Putamen (tissue), 1 donor: ENCODE measurements at regions not wholly inside any gene's neighbourhood (a gene's known extent, or its start where the extent isn't known, plus 50 kb on each side); places are given as distances from the start of the nearest gene placed in this dataset.
A peak's percentile ranks its signal among the peaks of the same experiment; 100 is the strongest.
"Not testable (repeated sequence)": the region's sequence is repeated elsewhere in the genome, so short reads cannot be mapped to it uniquely, and the experiment has no call there.

Source experiments
- DNase-seq: peaks from one replicate; pipeline ENCODE4 v3.0.0-alpha.2; 2016; ENCODE audit warnings: low spot score

DNA sequence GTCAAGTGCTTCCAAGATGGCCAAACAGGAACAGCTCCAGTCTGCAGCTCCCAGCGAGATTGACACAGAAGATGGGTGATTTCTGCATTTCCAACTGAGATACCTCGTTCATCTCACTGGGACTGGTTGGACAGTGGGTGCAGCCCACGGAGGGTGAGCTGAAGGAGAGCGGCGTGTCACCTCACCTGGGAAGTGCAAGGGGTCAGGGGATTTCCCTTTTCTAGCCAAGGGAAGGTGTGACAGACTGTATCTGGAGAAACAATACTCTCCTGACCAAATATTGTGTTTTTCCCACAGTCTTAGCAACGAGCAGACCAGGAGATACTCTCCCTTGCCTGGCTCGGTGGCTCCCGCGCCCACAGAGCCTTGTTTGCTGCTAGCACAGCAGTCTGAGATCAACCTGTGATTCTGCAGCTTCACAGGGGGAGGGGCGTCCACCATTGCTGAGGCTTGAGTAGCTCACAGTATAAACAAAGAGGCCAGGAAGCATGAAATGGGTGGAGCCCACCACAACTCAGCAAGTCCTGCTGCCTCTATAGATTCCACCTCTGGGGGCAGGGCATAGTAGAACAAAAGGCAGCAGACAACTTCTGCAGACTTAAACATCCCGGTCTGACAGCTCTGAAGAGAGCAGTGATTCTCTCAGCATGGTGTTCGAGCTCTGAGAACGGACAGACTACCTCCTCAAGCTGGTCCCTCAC lies 293.5 kb upstream of the SUCLG2 start:
- no peak for DNase-seq

DNA sequence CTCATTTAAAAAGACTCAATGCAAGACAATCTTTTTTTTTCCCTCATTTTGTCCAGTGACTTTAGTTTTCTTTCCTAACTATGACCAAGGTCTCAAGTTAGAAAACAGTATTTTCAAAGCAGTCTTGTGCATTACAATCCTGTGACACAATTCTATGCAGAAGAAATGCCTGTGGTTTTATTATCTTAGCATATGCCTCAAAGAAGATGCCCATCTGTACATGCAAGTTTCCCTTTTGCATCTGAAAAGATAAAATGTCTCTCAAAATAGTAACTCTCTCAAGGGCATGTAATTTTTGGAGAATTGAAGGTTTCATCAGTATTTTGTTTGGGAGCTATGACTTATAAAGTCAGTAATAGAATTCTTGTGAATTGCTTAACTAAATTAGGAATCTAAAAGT lies 292.0 kb upstream of the SUCLG2 start:
- no peak for DNase-seq

DNA sequence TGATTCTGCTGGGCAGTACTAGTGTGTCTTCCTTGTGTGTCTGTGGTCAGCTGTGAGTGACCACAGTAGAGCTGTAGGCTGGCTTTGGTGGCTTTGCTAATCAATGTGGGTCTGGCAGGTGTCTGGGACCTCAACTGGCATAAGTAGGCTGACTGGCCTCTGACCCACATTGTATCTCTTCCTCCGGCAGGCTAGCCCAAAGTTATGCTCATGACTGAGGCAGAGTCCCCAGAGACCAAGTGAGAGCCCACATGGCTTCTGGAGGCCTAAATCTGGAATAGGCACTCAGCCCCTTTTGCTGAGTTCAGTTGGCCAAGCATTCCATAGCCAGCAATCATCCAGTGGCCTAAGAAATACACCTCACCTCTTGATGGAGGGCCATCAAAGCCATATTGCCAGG lies 289.1 kb upstream of the SUCLG2 start:
- DNase-seq = no peak

DNA sequence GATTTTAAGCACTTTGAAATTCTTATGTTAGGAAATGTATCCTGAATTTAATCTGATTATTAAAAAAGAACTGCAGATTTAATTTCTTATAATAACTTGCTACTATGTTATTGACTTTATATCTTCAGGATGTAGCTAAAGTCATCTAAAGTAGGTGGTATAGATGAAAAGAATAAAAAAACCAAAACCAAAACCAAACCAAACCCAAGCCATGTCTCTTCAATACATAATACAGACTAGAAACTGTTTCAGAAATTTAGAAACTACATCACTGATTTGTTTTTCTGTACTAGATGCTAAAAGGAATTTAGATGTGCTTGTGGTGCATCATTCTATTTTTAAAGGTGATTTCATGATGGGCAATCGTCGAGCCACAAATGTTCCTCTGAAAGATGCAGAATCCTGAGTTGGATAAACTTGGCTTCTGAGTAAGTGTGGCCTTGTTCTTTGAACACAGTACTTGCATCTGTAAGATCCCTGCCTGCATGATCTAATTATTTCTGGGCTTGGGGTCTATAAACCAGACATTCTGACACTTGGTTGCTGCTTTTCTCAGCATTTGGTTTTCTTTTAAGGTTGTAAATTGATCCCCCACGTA lies 287.1 kb upstream of the SUCLG2 start:
- DNase-seq = no peak

DNA sequence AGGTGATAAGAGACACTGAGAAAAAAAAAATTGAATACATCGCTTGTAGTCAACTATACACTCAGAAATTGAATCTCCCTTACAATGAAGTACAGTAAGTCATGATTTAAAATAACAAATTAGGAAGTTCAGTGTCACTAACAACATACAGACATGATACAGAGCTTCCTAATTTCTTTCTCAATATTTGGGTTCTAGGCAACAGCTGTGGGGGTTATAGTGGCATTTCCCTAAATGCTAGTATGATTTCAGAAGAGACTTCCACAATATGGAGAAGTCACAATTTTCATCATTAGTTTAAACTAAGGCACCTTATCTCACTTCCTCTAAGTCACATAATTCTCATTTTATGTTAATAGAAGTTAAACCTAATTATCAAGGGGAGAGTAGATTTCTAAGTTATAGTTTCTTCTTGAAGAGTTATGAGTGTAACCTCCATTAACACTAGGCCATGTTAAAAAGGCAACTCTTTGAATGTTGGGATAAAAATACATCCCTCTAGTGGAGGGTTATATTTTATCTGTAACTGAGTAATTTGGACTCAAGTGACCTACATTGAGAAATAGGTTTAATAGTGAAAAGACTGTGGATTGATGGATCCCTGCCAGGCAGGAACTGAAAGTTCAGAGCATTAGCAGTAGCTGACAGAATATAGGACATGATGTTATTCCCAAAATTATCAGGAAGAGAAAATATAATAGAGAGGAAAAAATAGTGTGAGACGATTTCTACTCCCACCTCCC lies 286.0 kb upstream of the SUCLG2 start:
- DNase-seq = peak; percentile 8

DNA sequence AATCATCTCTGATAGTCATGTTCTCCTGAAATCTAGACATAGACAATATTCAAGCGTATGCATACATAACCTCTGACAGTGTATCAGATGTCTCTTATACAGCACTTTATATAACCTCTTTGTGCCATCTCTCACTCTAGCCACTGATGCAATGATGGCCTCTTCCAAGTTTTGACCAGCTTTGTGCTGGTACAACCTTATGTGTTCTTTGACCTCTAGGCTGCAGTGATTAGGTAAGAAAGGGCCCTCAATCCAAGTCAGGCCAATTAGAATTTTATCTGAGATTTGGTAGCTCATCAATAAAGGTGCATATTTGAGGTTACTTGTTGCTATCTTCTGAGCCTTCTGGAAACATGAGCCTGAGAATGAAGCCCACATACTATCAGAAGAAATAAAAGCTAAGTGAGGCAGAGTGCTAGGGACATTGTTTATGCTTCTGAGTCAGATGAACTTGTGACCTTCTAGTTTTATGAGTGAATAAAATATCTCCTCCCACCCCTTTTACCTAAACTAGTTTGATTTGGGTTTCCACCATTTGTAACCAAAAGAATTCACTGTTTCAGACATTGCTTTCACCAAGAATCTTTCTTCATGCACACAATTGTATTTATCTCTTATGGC lies 283.2 kb upstream of the SUCLG2 start:
- DNase-seq = no peak

DNA sequence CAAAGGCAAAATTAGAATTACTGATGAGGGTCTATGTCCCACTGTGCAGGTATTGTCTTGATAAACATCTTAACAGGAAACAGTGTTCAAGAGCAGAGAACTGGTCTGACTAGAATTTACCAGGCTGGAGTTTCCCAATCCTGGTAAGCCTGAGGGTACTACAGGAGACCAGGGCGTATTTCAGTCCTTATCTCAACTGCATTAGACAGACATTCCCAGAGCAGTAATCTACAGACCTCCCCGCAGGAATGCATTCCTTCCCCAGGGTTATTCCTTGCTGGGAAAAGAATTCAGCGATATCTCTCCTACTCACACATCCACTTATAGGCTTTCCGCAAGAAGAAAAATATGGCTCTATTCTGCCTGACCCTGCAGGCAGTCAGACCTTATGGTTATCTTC lies 276.0 kb upstream of the SUCLG2 start:
- not testable (repeated sequence) for DNase-seq

DNA sequence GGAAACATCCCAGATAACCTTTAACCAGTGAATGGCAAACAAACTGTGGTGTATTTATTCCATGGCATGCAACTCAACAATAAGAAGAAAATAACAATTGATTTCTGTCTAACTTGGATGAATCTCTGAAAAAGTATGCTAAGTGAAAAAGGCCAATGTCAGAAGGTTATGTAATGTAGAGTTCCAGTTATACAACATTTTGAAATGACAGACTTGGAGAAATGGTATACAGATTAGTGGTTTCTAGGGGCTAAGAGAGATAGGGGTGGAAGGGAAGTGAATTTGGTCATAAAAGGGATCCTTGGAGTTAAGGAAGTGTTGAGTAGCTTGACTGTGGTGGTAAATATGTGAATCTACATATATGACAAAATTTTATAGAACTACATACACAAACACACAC lies 269.4 kb upstream of the SUCLG2 start:
- DNase-seq = no peak

DNA sequence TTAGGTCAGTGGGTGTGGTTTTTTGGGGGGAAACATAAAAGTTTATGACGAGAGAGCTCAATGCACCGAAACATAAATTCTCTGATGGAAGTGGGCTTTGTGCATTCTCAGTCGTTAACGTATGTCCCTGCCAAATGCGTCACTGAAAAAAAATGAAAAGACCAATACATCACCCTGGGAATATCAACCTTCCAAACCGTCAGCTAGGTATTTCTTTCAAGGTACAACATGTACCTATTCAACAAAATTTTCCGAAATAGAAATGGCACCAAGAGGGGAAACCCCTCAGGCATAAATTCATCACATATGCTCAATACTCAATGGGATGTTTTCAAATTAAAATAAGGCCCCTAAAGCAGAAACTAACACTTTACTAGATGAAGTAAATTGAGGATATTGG lies 266.6 kb upstream of the SUCLG2 start:
- no peak for DNase-seq

DNA sequence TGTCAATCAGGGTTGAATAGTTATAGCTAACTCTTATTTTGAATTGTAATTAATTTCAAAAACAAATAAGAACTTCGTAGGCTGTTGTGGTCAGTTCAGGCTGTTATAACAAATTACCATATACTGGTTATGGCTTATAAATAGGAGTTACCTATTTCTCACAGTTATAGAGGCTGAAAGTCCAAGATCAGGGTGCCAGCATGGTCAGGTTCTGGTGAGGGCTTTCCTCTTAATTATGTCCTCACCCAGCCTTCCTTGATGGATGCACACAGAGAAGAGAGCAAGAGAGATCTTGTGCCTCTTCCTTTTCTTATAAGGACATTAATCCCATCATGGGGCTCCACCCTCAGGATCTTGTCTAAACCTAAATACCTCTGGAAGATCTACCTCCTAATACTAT lies 265.9 kb upstream of the SUCLG2 start:
- no peak for DNase-seq

DNA sequence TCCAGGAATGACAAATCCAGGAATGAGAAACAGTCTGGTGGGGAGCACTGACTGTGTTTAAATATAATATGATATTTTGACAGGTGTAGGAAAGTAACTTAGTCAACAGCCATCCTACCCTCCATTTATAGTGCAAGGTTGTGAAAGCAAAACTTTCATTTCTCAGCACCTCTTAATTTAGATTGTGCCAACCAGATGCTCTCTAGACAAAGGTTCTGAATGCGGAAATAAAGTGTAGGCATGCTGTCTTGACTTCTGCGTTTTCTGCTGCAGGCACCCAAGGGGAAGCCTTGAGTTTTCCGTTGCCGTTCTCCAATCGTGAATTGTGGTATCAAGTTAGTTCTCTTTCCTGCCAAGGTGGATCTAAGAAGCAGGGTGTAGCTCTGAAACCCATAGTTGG lies 261.9 kb upstream of the SUCLG2 start:
- DNase-seq = no peak

DNA sequence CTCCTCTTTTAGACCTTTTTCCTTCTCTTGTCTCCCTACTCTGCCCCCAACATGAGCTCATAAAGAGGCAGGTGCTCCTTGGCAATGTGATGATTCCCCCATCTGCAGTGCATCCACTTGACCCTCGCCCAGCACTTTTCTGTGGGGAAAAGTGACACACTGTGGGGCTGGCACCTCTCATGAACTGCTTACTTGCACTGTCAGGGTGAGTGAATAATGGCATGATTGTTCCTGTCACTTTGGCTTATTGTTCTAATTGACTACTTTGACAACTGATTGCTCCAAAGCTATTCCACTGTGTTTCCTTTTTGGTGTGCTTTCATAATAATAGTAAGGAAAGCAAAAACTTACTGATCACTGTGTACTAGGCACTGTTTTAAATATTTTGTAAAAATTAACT lies 253.3 kb upstream of the SUCLG2 start:
- DNase-seq = no peak

DNA sequence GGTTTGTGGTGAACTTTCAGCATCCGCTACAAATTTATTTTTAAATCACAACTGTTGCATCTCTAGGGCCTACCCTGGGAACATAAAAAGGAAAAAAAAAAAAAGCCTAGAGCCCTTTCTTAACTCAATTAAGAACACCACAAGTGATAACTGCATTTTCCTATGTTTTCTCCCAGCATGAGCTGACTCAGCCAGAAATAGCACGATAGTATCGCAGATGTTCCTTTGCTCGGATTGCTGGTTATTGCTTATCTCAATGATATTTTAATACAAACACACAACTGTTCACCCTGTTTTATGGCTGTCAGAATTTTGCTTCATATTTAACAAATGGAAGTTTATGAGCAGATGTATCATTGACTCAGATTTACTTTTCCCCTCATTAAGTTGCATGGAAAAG lies 251.8 kb upstream of the SUCLG2 start:
- DNase-seq = no peak

DNA sequence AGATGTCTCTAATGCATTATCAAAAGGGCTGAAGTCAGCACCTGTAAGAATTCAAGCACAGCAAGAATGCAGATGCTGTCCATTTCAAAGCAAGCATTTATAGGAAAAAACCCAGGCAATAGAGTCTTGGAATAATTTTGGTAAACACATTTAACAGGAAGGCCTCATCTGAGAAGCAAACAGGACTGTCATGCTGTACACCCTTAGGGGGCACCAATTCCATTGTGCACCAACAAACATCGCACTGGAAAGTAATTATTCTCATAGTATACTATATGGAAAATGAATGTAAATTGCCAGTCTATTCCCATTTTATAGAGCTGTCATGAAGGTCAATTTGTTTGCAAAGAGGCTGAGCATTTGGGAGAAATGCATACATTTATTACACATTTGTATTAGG lies 247.3 kb upstream of the SUCLG2 start:
- no peak for DNase-seq

DNA sequence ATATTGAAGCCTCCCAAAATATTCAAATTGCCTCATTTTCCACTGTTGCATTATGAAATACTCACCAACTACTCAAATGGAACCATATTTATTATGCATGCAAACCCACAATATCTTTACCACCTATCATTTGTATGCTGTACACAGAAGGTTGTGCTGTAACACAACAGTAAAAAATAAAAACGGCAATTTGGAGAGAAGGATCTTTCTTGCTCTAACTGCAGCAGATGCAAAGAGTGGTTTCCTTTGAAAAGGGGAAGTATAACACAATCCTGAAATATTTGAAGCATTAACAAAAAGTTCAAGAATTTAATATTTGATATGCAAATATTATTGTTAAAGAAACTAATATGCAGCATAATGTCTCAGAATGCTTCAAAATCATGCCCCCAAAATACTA lies 244.5 kb upstream of the SUCLG2 start:
- no peak for DNase-seq

DNA sequence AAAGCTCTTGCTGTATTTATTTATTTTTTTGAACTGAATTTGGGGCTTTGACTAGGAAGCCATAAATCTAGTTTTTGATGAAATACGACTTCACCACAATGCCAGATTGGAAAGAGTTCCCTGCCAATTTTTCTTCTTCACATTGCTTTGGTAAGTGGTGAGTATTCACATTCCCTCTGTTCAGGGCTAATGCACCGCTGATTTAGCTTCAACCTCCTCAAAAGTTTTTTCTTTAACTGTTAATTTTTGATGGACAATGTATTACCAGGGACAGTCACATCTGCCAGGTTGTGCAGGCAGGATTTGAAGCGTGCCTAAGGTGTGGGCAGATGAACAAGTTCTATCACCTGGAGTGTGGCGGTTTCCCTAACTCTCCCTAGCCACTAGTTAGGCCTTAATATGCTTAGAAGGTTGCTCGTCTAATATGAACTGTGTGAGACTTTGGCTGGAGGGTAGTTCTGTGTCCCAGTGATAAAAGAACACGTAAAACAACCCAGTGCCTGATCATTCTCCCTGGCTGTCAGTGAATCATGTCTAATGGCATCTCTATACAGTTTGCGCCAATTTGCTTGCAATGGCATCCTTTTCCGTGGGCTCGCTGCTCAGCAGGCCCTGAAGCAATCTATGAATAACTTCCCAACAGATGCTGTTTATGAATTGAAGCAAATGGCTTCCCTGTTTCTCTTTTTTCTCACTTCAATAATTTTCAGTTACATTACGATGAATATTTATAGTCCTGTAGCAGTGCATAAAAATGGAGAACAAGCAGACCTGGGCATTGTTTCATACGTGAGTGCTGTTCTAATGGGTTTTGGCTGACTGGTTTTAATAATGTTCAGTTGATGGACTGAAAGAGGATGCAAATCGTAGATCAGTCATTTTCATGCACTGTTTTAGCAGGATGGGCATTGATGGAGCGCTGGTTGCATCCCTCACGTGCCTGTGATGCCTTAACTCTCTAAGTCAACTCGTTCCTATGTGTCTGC lies 243.2 kb upstream of the SUCLG2 start:
- no peak for DNase-seq

DNA sequence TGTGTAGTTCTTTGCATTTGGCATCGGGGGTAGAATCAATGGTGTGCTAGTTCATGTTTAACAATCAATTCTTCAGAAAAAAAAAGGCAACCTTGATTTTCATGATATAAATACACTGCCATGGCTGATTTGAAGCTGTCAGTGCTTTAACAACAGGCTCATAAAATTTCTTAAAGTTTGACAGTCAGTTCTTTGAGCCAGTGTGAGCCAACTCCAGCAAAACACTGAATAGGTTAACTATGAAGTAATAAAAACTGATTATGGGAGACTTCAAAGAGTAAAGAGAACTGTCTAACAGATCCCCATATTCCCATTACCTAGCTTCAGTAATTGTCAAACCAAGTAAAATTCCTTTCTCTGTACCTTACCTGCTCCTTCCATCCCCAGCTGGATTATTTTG lies 241.7 kb upstream of the SUCLG2 start:
- DNase-seq = no peak

DNA sequence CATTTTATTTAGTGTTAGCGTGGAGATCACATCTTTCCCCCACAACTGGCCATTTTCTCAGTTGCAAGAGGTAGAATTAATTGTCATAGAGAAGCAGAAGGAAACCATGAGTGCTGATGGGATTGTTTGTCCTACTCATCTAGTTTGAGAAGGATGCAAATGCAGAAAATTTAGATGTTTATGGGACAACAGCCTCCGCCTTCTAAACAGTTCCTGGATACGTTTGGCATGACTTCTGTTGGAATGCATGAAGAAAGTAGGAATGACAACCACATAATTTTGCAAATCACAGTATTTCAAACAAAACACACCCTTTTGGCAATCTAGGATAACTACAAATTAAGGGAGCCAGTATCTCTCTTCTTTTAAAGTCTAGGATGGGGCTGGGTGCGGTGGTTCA lies 240.1 kb upstream of the SUCLG2 start:
- no peak for DNase-seq

DNA sequence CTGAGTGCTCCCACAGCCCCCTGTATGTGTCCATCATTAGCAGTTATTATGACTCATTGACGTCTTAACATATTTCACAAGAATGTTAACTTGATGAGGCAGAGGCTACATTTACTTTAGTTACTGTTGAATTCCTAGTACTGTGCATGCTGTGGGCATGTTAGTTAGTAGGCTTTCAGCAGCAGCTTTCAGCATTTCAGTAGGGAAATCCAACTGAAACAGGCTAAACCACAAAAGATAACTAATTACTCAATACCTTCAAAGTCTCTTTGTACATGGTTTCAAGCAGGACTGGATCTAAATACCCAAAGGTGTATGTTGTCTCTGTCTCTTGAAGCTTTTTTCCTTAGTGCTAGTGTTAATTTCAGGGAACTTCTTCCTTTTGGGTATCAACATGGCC lies 229.9 kb upstream of the SUCLG2 start:
- no peak for DNase-seq

DNA sequence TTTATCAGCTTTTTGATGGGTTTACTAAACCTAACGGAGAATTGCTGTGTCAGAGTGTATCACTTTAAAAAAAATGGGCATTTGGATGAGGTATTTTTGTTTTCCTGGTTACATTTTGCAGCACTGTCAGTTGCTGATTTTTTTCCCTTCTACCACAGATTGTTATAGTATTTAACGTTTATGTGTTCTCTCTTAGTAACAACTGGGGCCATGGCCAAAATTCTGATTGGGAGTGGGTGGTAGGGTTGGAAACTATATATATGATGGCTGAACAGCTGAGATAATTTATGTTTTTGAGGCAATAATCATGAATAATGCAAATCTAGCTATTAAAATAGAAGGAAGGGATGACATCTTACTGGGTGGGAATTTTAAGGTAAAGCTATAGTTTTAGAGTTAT lies 229.4 kb upstream of the SUCLG2 start:
- DNase-seq = no peak

DNA sequence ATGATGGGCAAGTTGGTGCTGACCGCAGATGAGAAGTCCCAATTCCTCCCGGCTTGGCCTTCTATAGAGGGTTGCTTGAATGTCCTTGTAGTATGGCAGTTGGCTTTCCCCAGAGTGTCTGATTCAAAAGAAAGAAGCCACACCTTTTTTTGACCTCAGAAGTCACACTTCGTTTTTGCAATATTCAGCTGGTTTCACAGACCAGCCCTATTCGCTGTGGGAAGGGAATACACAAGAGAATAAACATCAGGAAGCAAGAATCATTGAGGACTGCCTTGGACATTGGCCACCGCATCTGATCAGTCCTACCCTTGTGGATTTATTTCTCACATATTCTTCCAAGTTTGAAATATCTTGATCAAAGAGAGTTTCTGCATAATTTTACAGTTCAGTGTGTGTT lies 228.6 kb upstream of the SUCLG2 start:
- DNase-seq = no peak

DNA sequence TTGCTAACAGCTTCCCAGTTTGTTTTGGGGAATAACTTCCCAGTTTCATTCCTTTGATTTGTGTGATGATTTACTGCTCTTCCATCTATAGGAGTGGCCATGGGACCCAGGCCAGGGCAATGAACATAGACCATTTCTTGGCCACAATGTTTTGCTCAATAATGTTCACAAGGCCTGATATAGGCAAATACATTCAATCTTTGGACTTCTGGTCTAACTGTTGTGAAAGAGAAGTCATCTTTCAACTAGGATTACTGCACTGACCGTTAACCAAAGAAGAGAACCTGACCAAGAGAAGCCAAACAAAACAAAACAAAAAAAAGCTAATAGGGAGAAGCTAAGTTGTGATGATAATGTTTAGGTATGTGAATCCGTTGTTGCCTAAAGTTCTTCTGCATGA lies 221.8 kb upstream of the SUCLG2 start:
- DNase-seq = no peak
